OCI-LY7 (cell line): ENCODE measurements at regions not wholly inside any gene's neighbourhood (a gene's known extent, or its start where the extent isn't known, plus 50 kb on each side); places are given as distances from the start of the nearest gene placed in this dataset.
A peak's percentile ranks its signal among the peaks of the same experiment; 100 is the strongest.

Experiments
- BruUV-seq: library from RNA; stranded (reverse); fragments of 400-500 nt; replicated peaks from 2 replicates; lab custom pipeline; 2021; lab: Mats Ljungman, UMichigan
- CTCF ChIA-PET: fragments of 300-600 bp; sonication (Branson Sonifier 250); formaldehyde crosslinking; loops from one replicate; lab custom pipeline; 2022; ENCODE audit warnings: antibody characterized with exemption; ENCODE audit not compliant: unreplicated experiment; lab: Charles Lee
- POLR2A ChIA-PET: fragments of 300-600 bp; sonication (Branson Sonifier 250); formaldehyde crosslinking; loops from one replicate; lab custom pipeline; 2022; ENCODE audit warnings: antibody characterized with exemption; lab: Charles Lee
- DNase-seq: peaks from one replicate; pipeline ENCODE4 v3.0.0-alpha.2; 2015; ENCODE audit warnings: low spot score
- H2AFZ ChIP-seq: fragments of 200-600 bp; sonication (generic), shearing (Covaris generic); 2 replicates; pipeline ENCODE4 v1.6.1; 2014; ENCODE audit warnings: mild to moderate bottlenecking, antibody characterized with exemption, low read length, moderate library complexity
- H3K27ac ChIP-seq: fragments of 200-600 bp; sonication (generic); 2 replicates; pipeline ENCODE4 v1.5.1; 2014; ENCODE audit warnings: mixed run types, low read depth, mild to moderate bottlenecking, moderate library complexity, low read length, inconsistent platforms; ENCODE audit not compliant: poor library complexity, severe bottlenecking
- H3K36me3 ChIP-seq: fragments of 200-600 bp; sonication (generic); 2 replicates; pipeline ENCODE4 v1.6.1; 2014; ENCODE audit warnings: mild to moderate bottlenecking, antibody characterized with exemption, low read length, moderate library complexity, mixed read lengths; ENCODE audit not compliant: insufficient read depth
- H3K4me1 ChIP-seq: fragments of 200-600 bp; sonication (generic); 2 replicates; pipeline ENCODE4 v1.5.1; 2014; ENCODE audit warnings: mild to moderate bottlenecking, low read length; ENCODE audit not compliant: insufficient read depth, poor library complexity, severe bottlenecking
- H3K4me2 ChIP-seq: fragments of 200-600 bp; sonication (generic); 2 replicates; pipeline ENCODE4 v1.6.1; 2014; ENCODE audit warnings: mild to moderate bottlenecking, low read length
- H3K4me3 ChIP-seq: fragments of 200-600 bp; sonication (generic); 2 replicates; pipeline ENCODE4 v1.5.1; 2014; ENCODE audit warnings: mild to moderate bottlenecking, low read depth, low read length; ENCODE audit not compliant: poor library complexity, severe bottlenecking
- H3K79me2 ChIP-seq: fragments of 200-600 bp; sonication (generic); 2 replicates; pipeline ENCODE4 v1.6.1; 2016; ENCODE audit warnings: low read depth, mild to moderate bottlenecking, low read length, moderate library complexity, mixed read lengths; ENCODE audit not compliant: insufficient read depth
- H3K9me2 ChIP-seq: fragments of 200-600 bp; sonication (generic); 2 replicates; pipeline ENCODE4 v1.6.1; 2016; ENCODE audit warnings: mild to moderate bottlenecking, low read length, mixed read lengths; ENCODE audit not compliant: insufficient read depth
- H3K9me3 ChIP-seq: fragments of 200-600 bp; sonication (generic); 2 replicates; pipeline ENCODE4 v1.6.1; 2014; ENCODE audit warnings: mild to moderate bottlenecking, mixed run types, low read length, mixed read lengths
- H4K20me1 ChIP-seq: fragments of 200-600 bp; sonication (generic); 2 replicates; pipeline ENCODE4 v1.6.1; 2014; ENCODE audit warnings: mild to moderate bottlenecking, antibody characterized with exemption, low read length, moderate library complexity, mixed read lengths; ENCODE audit not compliant: insufficient read depth
- EZH2phosphoT487 ChIP-seq: fragments of 200-600 bp; sonication (generic); IDR thresholded peaks from 2 replicates; pipeline ENCODE4 v1.6.1; 2018; ENCODE audit warnings: low read depth, borderline replicate concordance, mild to moderate bottlenecking, mixed run types, antibody characterized with exemption, low read length, moderate library complexity, mixed read lengths
- intact Hi-C: fragments of 100-400 bp; cut with micrococcal nuclease; formaldehyde crosslinking; loops from one replicate; pipeline ENCODE4 v1.10.0; 2022; ENCODE audit not compliant: unreplicated experiment
- TF ChIP-seq, protein P1 (sequence below): fragments of 200-600 bp; sonication (generic); conservative IDR thresholded peaks from 2 replicates; pipeline ENCODE4 v1.5.1; 2014; ENCODE audit warnings: mild to moderate bottlenecking, antibody characterized with exemption, low read length, moderate library complexity, mixed read lengths

DNA sequence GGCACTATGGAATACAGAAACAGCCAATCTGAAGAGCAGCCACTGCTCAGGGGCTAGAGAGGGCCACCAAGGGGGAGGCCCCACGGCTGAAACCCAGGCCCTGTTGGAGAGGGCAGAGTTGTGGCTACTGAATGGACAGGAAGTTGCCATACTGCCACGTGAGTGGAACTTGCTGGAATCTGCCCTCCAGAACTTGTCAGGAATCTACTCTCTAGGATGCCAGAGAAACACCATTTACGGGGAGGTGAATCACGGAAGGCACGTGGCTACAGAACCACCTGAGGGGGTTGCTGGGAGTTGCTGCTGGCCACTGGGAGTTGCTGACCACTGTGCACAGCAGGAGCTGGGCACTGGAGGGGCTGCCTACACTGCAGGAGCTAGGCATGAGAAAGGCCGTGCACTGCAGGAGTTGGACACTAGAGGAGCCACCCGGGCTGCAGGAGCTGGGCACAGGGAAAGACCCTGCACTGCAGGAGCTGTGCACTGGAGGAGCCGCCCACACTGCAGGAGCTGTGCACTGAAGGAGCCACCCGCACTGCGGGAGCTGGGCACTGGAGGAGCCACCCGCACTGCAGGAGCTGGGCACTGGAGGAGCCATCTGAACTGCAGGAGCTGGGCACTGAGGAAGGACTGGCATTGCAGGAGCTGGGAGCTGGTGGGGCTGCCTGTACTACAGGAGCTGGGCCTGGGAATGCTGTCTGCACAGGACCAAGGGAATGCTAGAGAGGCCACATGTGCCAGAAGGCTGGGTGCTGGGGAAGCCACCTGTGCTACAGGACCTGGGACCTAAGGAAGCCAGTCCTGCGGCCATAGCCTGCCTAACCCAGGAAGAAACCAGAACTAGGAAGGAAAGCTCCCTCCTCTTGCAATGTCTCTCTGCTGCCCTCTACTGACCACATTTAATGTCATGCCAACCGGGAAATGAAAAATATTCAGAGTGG, 343.4 kb downstream of the MATN1 start:
- Histone ChIP-seq H3K4me3 (no peak overlapping the region), H3K9me3 (no peaks in the 10 kb centered on the region), H3K27ac (no peak overlapping the region), H4K20me1 (no peaks in the 10 kb centered on the region), H3K36me3 (no peaks in the 10 kb centered on the region), H2AFZ (peak overlapping the region; percentile 74), H3K4me2 (no peak overlapping the region), H3K79me2 (no peaks in the 10 kb centered on the region), H3K4me1 (no peaks in the 10 kb centered on the region), H3K9me2 (no peaks in the 10 kb centered on the region)
- no TSS peak for BruUV-seq
- POLR2A ChIA-PET, result interaction anchor here (0.7 kb wide), 2 partner anchors 24 to 841 kb away, joined by 3 read pairs; no protein-coding TSS in a partner anchor
- TF ChIP-seq, protein P1, sequence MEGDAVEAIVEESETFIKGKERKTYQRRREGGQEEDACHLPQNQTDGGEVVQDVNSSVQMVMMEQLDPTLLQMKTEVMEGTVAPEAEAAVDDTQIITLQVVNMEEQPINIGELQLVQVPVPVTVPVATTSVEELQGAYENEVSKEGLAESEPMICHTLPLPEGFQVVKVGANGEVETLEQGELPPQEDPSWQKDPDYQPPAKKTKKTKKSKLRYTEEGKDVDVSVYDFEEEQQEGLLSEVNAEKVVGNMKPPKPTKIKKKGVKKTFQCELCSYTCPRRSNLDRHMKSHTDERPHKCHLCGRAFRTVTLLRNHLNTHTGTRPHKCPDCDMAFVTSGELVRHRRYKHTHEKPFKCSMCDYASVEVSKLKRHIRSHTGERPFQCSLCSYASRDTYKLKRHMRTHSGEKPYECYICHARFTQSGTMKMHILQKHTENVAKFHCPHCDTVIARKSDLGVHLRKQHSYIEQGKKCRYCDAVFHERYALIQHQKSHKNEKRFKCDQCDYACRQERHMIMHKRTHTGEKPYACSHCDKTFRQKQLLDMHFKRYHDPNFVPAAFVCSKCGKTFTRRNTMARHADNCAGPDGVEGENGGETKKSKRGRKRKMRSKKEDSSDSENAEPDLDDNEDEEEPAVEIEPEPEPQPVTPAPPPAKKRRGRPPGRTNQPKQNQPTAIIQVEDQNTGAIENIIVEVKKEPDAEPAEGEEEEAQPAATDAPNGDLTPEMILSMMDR, result peak; percentile 90
- no peak for TF ChIP-seq EZH2phosphoT487
- CTCF ChIA-PET, result interaction anchor here (0.5 to 1.0 kb wide), 3 partner anchors 18 to 1492 kb away, joined by 3 read pairs; no protein-coding TSS in a partner anchor
- intact Hi-C loops, result loop anchor here (1.0 kb wide), 1 partner anchor 587 kb away; no protein-coding TSS in a partner anchor
- DNase-seq, result peak; percentile 78

- no peak for TF ChIP-seq EZH2phosphoT487
- TF ChIP-seq, protein P1, result no peak
- intact Hi-C loops, result no loop called here
- Histone ChIP-seq H3K36me3 (no peaks in the 10 kb centered on the region), H3K9me3 (no peaks in the 10 kb centered on the region), H3K79me2 (no peaks in the 10 kb centered on the region), H3K4me2 (no peak overlapping the region), H3K4me3 (no peak overlapping the region), H3K27ac (no peak overlapping the region), H2AFZ (no peak overlapping the region), H3K4me1 (no peaks in the 10 kb centered on the region), H4K20me1 (no peaks in the 10 kb centered on the region), H3K9me2 (no peaks in the 10 kb centered on the region)
- peak; percentile 12 for DNase-seq
- no TSS peak for BruUV-seq
- ChIA-PET CTCF (no interaction called here), POLR2A (no interaction called here)
Measured at GRCh38 chr1:30378991-30379581, 344.3 kb downstream of the MATN1 start.
